ENCODE measurements at regions not wholly inside any gene's neighbourhood (a gene's known extent, or its start where the extent isn't known, plus 50 kb on each side); places are given as distances from the start of the nearest gene placed in this dataset.
A peak's percentile ranks its signal among the peaks of the same experiment; 100 is the strongest.

GRCh38 chr3:59473636-59474035 is 423.8 kb upstream of the CFAP20DC start:
- no peak for TF ChIP-seq CTCF (conservative IDR thresholded peaks at IDR 0.05; ENCODE audit: low read depth, low read length)
- no peak overlapping the region for H3K4me3 ChIP-seq (ENCODE audit: low read depth, low read length)
- no peak for DNase-seq (ENCODE audit: low read depth)

GRCh38 chr3:59472541-59472940 is 422.7 kb upstream of the CFAP20DC start:
- no peak for TF ChIP-seq CTCF (conservative IDR thresholded peaks at IDR 0.05; ENCODE audit: low read depth, low read length)
- no peak overlapping the region for H3K4me3 ChIP-seq (ENCODE audit: low read depth, low read length)
- no peak for DNase-seq (ENCODE audit: low read depth)

GRCh38 chr3:59469948-59470723 is 420.3 kb upstream of the CFAP20DC start:
- no peak for TF ChIP-seq CTCF (conservative IDR thresholded peaks at IDR 0.05; ENCODE audit: low read depth, low read length)
- peak; percentile 17 for DNase-seq (ENCODE audit: low read depth)
- H3K4me3 ChIP-seq (ENCODE audit: low read depth, low read length) = no peak overlapping the region

GRCh38 chr3:59467476-59467875 is 417.7 kb upstream of the CFAP20DC start:
- DNase-seq (ENCODE audit: low read depth) = no peak
- TF ChIP-seq CTCF (conservative IDR thresholded peaks at IDR 0.05; ENCODE audit: low read depth, low read length) = no peak
- H3K4me3 ChIP-seq (ENCODE audit: low read depth, low read length) = no peak overlapping the region

GRCh38 chr3:59464187-59464586 is 414.4 kb upstream of the CFAP20DC start:
- DNase-seq (ENCODE audit: low read depth) = no peak
- H3K4me3 ChIP-seq (ENCODE audit: low read depth, low read length) = no peak overlapping the region
- TF ChIP-seq CTCF (conservative IDR thresholded peaks at IDR 0.05; ENCODE audit: low read depth, low read length) = no peak

GRCh38 chr3:59463253-59463652 is 413.4 kb upstream of the CFAP20DC start:
- DNase-seq (ENCODE audit: low read depth) = no peak
- TF ChIP-seq CTCF (conservative IDR thresholded peaks at IDR 0.05; ENCODE audit: low read depth, low read length) = no peak
- H3K4me3 ChIP-seq (ENCODE audit: low read depth, low read length) = no peak overlapping the region

- H3K4me3 ChIP-seq (ENCODE audit: low read depth, low read length) = no peak overlapping the region
- DNase-seq (ENCODE audit: low read depth) = no peak
- TF ChIP-seq CTCF (conservative IDR thresholded peaks at IDR 0.05; ENCODE audit: low read depth, low read length) = no peak
These were observed 410.2 kb upstream of the CFAP20DC start for GRCh38 chr3:59460068-59460467.

Data from choroid plexus epithelial cell (primary cell).